G401 (cell line): ENCODE measurements at regions not wholly inside any gene's neighbourhood (a gene's known extent, or its start where the extent isn't known, plus 50 kb on each side); places are given as distances from the start of the nearest gene placed in this dataset.

ENCODE experiments used
- DNase-seq: peaks from one replicate; pipeline ENCODE4 v3.0.0-alpha.2; 2015; ENCODE audit warnings: low spot score
- in situ Hi-C: cut with HindIII; loops from 2 replicates; pipeline ENCODE4 v1.10.0; 2016; ENCODE audit warnings: low sequenced_read_pairs, mixed read lengths

- DNase-seq: no peak
Measured at GRCh38 chr3:13251166-13251903, 168.8 kb downstream of the NUP210 start.

GRCh38 chr3:13249664-13250390, 170.3 kb downstream of the NUP210 start:
- in situ Hi-C loops: loop anchor here (5.0 kb wide), 1 partner anchor 72 kb away; no protein-coding TSS in a partner anchor
- DNase-seq: no peak

More at GRCh38 chr3:13251166-13251903, 168.8 kb downstream of the NUP210 start:
- in situ Hi-C loops: loop anchor here (5.0 kb wide), 1 partner anchor 71 kb away; no protein-coding TSS in a partner anchor

- in situ Hi-C loops: no loop called here
- no peak for DNase-seq
Measured at GRCh38 chr3:13248640-13249039, 171.5 kb downstream of the NUP210 start.

GRCh38 chr3:13245615-13245978, 172.4 kb upstream of the IQSEC1 start:
- no peak for DNase-seq
- in situ Hi-C loops: no loop called here

- in situ Hi-C loops: no loop called here
- DNase-seq: no peak
Measured at GRCh38 chr3:13243586-13243985, 170.4 kb upstream of the IQSEC1 start.

- no peak for DNase-seq
Measured at GRCh38 chr3:13242364-13242737, 169.1 kb upstream of the IQSEC1 start.

GRCh38 chr3:13241621-13242363, 168.6 kb upstream of the IQSEC1 start:
- in situ Hi-C loops: no loop called here
- DNase-seq: no peak

More at GRCh38 chr3:13242364-13242737, 169.1 kb upstream of the IQSEC1 start:
- in situ Hi-C loops: no loop called here

- in situ Hi-C loops: no loop called here
- DNase-seq: no peak
Measured at GRCh38 chr3:13240928-13241618, 167.8 kb upstream of the IQSEC1 start.

GRCh38 chr3:13239467-13239760, 166.2 kb upstream of the IQSEC1 start:
- no peak for DNase-seq
- in situ Hi-C loops: no loop called here

- no peak for DNase-seq
- in situ Hi-C loops: no loop called here
Measured at GRCh38 chr3:13238687-13239466, 165.6 kb upstream of the IQSEC1 start.

- DNase-seq: no peak
- in situ Hi-C loops: no loop called here
Measured at GRCh38 chr3:13237776-13238490, 164.7 kb upstream of the IQSEC1 start.

GRCh38 chr3:13236557-13237173, 163.4 kb upstream of the IQSEC1 start:
- in situ Hi-C loops: no loop called here
- DNase-seq: no peak

GRCh38 chr3:13235897-13236296, 162.7 kb upstream of the IQSEC1 start:
- in situ Hi-C loops: no loop called here
- DNase-seq: no peak

GRCh38 chr3:13235079-13235478, 161.8 kb upstream of the IQSEC1 start:
- in situ Hi-C loops: no loop called here
- no peak for DNase-seq

GRCh38 chr3:13234666-13235065, 161.4 kb upstream of the IQSEC1 start:
- in situ Hi-C loops: no loop called here
- DNase-seq: no peak

GRCh38 chr3:13233487-13234485, 160.6 kb upstream of the IQSEC1 start:
- in situ Hi-C loops: no loop called here
- no peak for DNase-seq
